CD4-positive, alpha-beta T cell treated with Interleukin-15 for 1 hour (primary cell): ENCODE measurements at regions not wholly inside any gene's neighbourhood (a gene's known extent, or its start where the extent isn't known, plus 50 kb on each side); places are given as distances from the start of the nearest gene placed in this dataset.
"Not testable (repeated sequence)": the region's sequence is repeated elsewhere in the genome, so short reads cannot be mapped to it uniquely, and the experiment has no call there.

Experiments
- DNase-seq: peaks from one replicate; pipeline ENCODE4 v3.0.0-alpha.2; 2020

GRCh38 chr6:40139447-40139846 lies 205.2 kb upstream of the MOCS1 start:
- DNase-seq, result no peak

- DNase-seq, result no peak
Observed at GRCh38 chr6:40138273-40138720, 204.0 kb upstream of the MOCS1 start.

GRCh38 chr6:40135491-40136072 lies 201.3 kb upstream of the MOCS1 start:
- no peak for DNase-seq

GRCh38 chr6:40133981-40134380 lies 199.7 kb upstream of the MOCS1 start:
- not testable (repeated sequence) for DNase-seq

GRCh38 chr6:40131675-40132074 lies 197.4 kb upstream of the MOCS1 start:
- no peak for DNase-seq

- no peak for DNase-seq
Observed at GRCh38 chr6:40128127-40128526, 193.9 kb upstream of the MOCS1 start.

GRCh38 chr6:40125680-40126394 lies 191.6 kb upstream of the MOCS1 start:
- DNase-seq, result no peak

- no peak for DNase-seq
Observed at GRCh38 chr6:40124924-40125323, 190.7 kb upstream of the MOCS1 start.

GRCh38 chr6:40116832-40117231 lies 182.6 kb upstream of the MOCS1 start:
- DNase-seq, result no peak

GRCh38 chr6:40112350-40112749 lies 178.1 kb upstream of the MOCS1 start:
- no peak for DNase-seq

GRCh38 chr6:40108736-40109135 lies 174.5 kb upstream of the MOCS1 start:
- no peak for DNase-seq

- no peak for DNase-seq
Observed at GRCh38 chr6:40106840-40107239, 172.6 kb upstream of the MOCS1 start.

- DNase-seq, result no peak
Observed at GRCh38 chr6:40098774-40099173, 164.5 kb upstream of the MOCS1 start.

- no peak for DNase-seq
Observed at GRCh38 chr6:40097590-40097989, 163.3 kb upstream of the MOCS1 start.

- no peak for DNase-seq
Observed at GRCh38 chr6:40083141-40083920, 149.1 kb upstream of the MOCS1 start.

- DNase-seq, result no peak
Observed at GRCh38 chr6:40082278-40083043, 148.2 kb upstream of the MOCS1 start.

- DNase-seq, result no peak
Observed at GRCh38 chr6:40077736-40078135, 143.5 kb upstream of the MOCS1 start.

GRCh38 chr6:40077315-40077714 lies 143.1 kb upstream of the MOCS1 start:
- DNase-seq, result no peak

- no peak for DNase-seq
Observed at GRCh38 chr6:40075056-40075590, 140.9 kb upstream of the MOCS1 start.

- no peak for DNase-seq
Observed at GRCh38 chr6:40074306-40075055, 140.2 kb upstream of the MOCS1 start.

- no peak for DNase-seq
Observed at GRCh38 chr6:40066372-40066771, 132.1 kb upstream of the MOCS1 start.

GRCh38 chr6:40056865-40057264 lies 122.6 kb upstream of the MOCS1 start:
- DNase-seq, result no peak
